ENCODE measurements at regions not wholly inside any gene's neighbourhood (a gene's known extent, or its start where the extent isn't known, plus 50 kb on each side); places are given as distances from the start of the nearest gene placed in this dataset.

- TF ChIP-seq CTCF (conservative IDR thresholded peaks at IDR 0.05): no peak
- no peak overlapping the region for H3K27ac ChIP-seq
These were observed 188.8 kb downstream of the DLL1 start for GRCh38 chr6:170102038-170102437.

GRCh38 chr6:170101281-170102035 is 189.4 kb downstream of the DLL1 start:
- no peak overlapping the region for H3K27ac ChIP-seq
- no peak for TF ChIP-seq CTCF (conservative IDR thresholded peaks at IDR 0.05)

- no peak overlapping the region for H3K27ac ChIP-seq
- no peak for TF ChIP-seq CTCF (conservative IDR thresholded peaks at IDR 0.05)
These were observed 190.8 kb downstream of the DLL1 start for GRCh38 chr6:170100046-170100445.

GRCh38 chr6:170099387-170099786 is 191.5 kb downstream of the DLL1 start:
- no peak for TF ChIP-seq CTCF (conservative IDR thresholded peaks at IDR 0.05)

GRCh38 chr6:170098428-170099170 is 192.3 kb downstream of the DLL1 start:
- no peak for TF ChIP-seq CTCF (conservative IDR thresholded peaks at IDR 0.05)
- H3K27ac ChIP-seq: no peak overlapping the region

More at GRCh38 chr6:170099387-170099786, 191.5 kb downstream of the DLL1 start:
- H3K27ac ChIP-seq: no peak overlapping the region

- no peak overlapping the region for H3K27ac ChIP-seq
- no peak for TF ChIP-seq CTCF (conservative IDR thresholded peaks at IDR 0.05)
These were observed 193.1 kb downstream of the DLL1 start for GRCh38 chr6:170097505-170098427.
